H9 (cell line): ENCODE measurements at regions not wholly inside any gene's neighbourhood (a gene's known extent, or its start where the extent isn't known, plus 50 kb on each side); places are given as distances from the start of the nearest gene placed in this dataset.

Experiments used
- DNase-seq: peaks from one replicate; pipeline ENCODE4 v3.0.0-alpha.2; 2017
- H2AFZ ChIP-seq: one replicate; pipeline ENCODE4 v1.6.1; 2013; ENCODE audit warnings: mild to moderate bottlenecking, low read length, control low read depth, moderate library complexity
- H2AK5ac ChIP-seq: 2 replicates; pipeline ENCODE4 v1.6.1; 2013; ENCODE audit warnings: low read length, control low read depth, mixed read lengths; ENCODE audit not compliant: insufficient read length
- H2BK120ac ChIP-seq: one replicate; pipeline ENCODE4 v1.6.1; 2013; ENCODE audit warnings: low read depth, mild to moderate bottlenecking, low read length, control low read depth, inconsistent platforms; ENCODE audit not compliant: poor library complexity, severe bottlenecking
- H2BK12ac ChIP-seq: 2 replicates; pipeline ENCODE4 v1.6.1; 2013; ENCODE audit warnings: low read length, control low read depth, mixed read lengths, low read depth; ENCODE audit not compliant: insufficient read length
- H2BK15ac ChIP-seq: 2 replicates; pipeline ENCODE4 v1.6.1; 2013; ENCODE audit warnings: low read depth, low read length, control low read depth
- H2BK20ac ChIP-seq: one replicate; pipeline ENCODE4 v1.6.1; 2013; ENCODE audit warnings: low read depth, mild to moderate bottlenecking, low read length, control low read depth, inconsistent platforms; ENCODE audit not compliant: poor library complexity, severe bottlenecking
- H2BK5ac ChIP-seq: 2 replicates; pipeline ENCODE4 v1.6.1; 2013; ENCODE audit warnings: low read length, control low read depth, mixed read lengths; ENCODE audit not compliant: insufficient read length
- H3K14ac ChIP-seq: 2 replicates; pipeline ENCODE4 v1.6.1; 2013; ENCODE audit warnings: low read length, control low read depth; ENCODE audit not compliant: insufficient read depth
- H3K18ac ChIP-seq: 2 replicates; pipeline ENCODE4 v1.6.1; 2013; ENCODE audit warnings: low read depth, mild to moderate bottlenecking, mixed read lengths, low read length, control low read depth; ENCODE audit not compliant: insufficient read length
- H3K23ac ChIP-seq: 2 replicates; pipeline ENCODE4 v1.6.1; 2013; ENCODE audit warnings: low read length, control low read depth, mixed read lengths, low read depth; ENCODE audit not compliant: insufficient read length
- H3K23me2 ChIP-seq: 2 replicates; pipeline ENCODE4 v1.6.1; 2013; ENCODE audit warnings: low read depth, mild to moderate bottlenecking, mixed read lengths, low read length, control low read depth; ENCODE audit not compliant: insufficient read length, poor library complexity, severe bottlenecking
- H3K27ac ChIP-seq: 2 replicates; pipeline ENCODE4 v1.5.1; 2013; ENCODE audit warnings: low read length, control low read depth, mixed read lengths, low read depth; ENCODE audit not compliant: insufficient read length
- H3K27me3 ChIP-seq: 2 replicates; pipeline ENCODE4 v1.6.1; 2013; ENCODE audit warnings: low read length, control low read depth, inconsistent platforms; ENCODE audit not compliant: insufficient read depth
- H3K4ac ChIP-seq: 2 replicates; pipeline ENCODE4 v1.6.1; 2013; ENCODE audit warnings: low read depth, mild to moderate bottlenecking, control low read depth, inconsistent platforms, low read length, moderate library complexity
- H3K4me1 ChIP-seq: 2 replicates; pipeline ENCODE4 v1.6.1; 2013; ENCODE audit warnings: low read length, control low read depth, inconsistent platforms; ENCODE audit not compliant: insufficient read depth
- H3K4me2 ChIP-seq: 2 replicates; pipeline ENCODE4 v1.6.1; 2013; ENCODE audit warnings: low read length, control low read depth, mixed read lengths; ENCODE audit not compliant: insufficient read length, insufficient read depth
- H3K56ac ChIP-seq: 2 replicates; pipeline ENCODE4 v1.6.1; 2013; ENCODE audit warnings: low read depth, mild to moderate bottlenecking, mixed read lengths, low read length, control low read depth; ENCODE audit not compliant: insufficient read length
- H3K79me1 ChIP-seq: 2 replicates; pipeline ENCODE4 v1.6.1; 2013; ENCODE audit warnings: low read depth, mild to moderate bottlenecking, moderate library complexity, low read length, control low read depth, inconsistent platforms; ENCODE audit not compliant: insufficient read depth, poor library complexity, severe bottlenecking
- H3K79me2 ChIP-seq: 2 replicates; pipeline ENCODE4 v1.6.1; 2013; ENCODE audit warnings: low read length, control low read depth, inconsistent platforms; ENCODE audit not compliant: insufficient read depth
- H3K9ac ChIP-seq: 2 replicates; pipeline ENCODE4 v1.6.1; 2013; ENCODE audit warnings: low read length, control low read depth, mixed read lengths; ENCODE audit not compliant: insufficient read length; ENCODE audit errors: extremely low read depth
- H3K9me3 ChIP-seq: one replicate; pipeline ENCODE4 v1.6.1; 2013; ENCODE audit warnings: low read depth, low read length, inconsistent platforms; ENCODE audit not compliant: control insufficient read depth
- H3T11ph ChIP-seq: one replicate; pipeline ENCODE4 v1.6.1; 2013; ENCODE audit warnings: mild to moderate bottlenecking, low read length, control low read depth, inconsistent platforms
- H4K20me1 ChIP-seq: one replicate; pipeline ENCODE4 v1.6.1; 2013; ENCODE audit not compliant: control insufficient read depth, insufficient read length, insufficient read depth
- H4K5ac ChIP-seq: 2 replicates; pipeline ENCODE4 v1.6.1; 2013; ENCODE audit warnings: low read depth, mild to moderate bottlenecking, mixed read lengths, low read length, control low read depth; ENCODE audit not compliant: insufficient read length
- H4K8ac ChIP-seq: replicated peaks from 2 replicates; pipeline ENCODE4 v1.6.1; 2013; ENCODE audit warnings: low read length, control low read depth, mixed read lengths, low read depth; ENCODE audit not compliant: insufficient read length
- H4K91ac ChIP-seq: 2 replicates; pipeline ENCODE4 v1.6.1; 2013; ENCODE audit warnings: low read depth, mild to moderate bottlenecking, moderate library complexity, mixed read lengths, low read length, control low read depth; ENCODE audit not compliant: insufficient read length
- H3K27ac Mint-ChIP-seq, 3 experiments: 2 replicates in 2 of 3; 3 replicates in 1 of 3; pipeline ENCODE4 v1.8.0; 2020 to 2021; ENCODE audit warnings: mixed read lengths in 3 of 3, mild to moderate bottlenecking in 1 of 3, moderate library complexity in 1 of 3
- H3K27me3 Mint-ChIP-seq: 2 replicates; pipeline ENCODE4 v1.8.0; 2021; ENCODE audit warnings: low read depth, mild to moderate bottlenecking, moderate library complexity, mixed read lengths
- H3K36me3 Mint-ChIP-seq, 3 experiments: 2 replicates in 2 of 3; 3 replicates in 1 of 3; pipeline ENCODE4 v1.8.0; 2020 to 2021; ENCODE audit warnings: low read depth in 3 of 3, mixed read lengths in 3 of 3; ENCODE audit not compliant: insufficient read depth in 1 of 3
- H3K4me1 Mint-ChIP-seq, 2 experiments: 2 replicates each; pipeline ENCODE4 v1.8.0; 2020; ENCODE audit warnings: mixed read lengths in 2 of 2
- H3K4me3 Mint-ChIP-seq, 2 experiments: 2 replicates in 1 of 2; 3 replicates in 1 of 2; pipeline ENCODE4 v1.8.0; 2020 to 2021; ENCODE audit warnings: mild to moderate bottlenecking in 2 of 2, mixed read lengths in 2 of 2, moderate library complexity in 1 of 2
- H3K9me3 Mint-ChIP-seq, 2 experiments: 2 replicates in 1 of 2; 3 replicates in 1 of 2; pipeline ENCODE4 v1.8.0; 2020; ENCODE audit warnings: mild to moderate bottlenecking in 2 of 2, mixed read lengths in 2 of 2, moderate library complexity in 1 of 2
- WGBS: extraction: QIAGEN DNeasy Blood & Tissue Kit; methylation state at CpG from one replicate; pipeline ENCODE4 v1.1.7; 2013; ENCODE audit warnings: missing lambda C conversion rate, low lambda C conversion rate, mixed read lengths; ENCODE audit not compliant: insufficient read length; ENCODE audit errors: extremely low coverage; 5-methylcytosine and 5-hydroxymethylcytosine counted together
- TF ChIP-seq, protein P1 (sequence below): fragments of 200-600 bp; sonication (generic); conservative IDR thresholded peaks from 3 replicates; pipeline ENCODE4 v1.8.0; 2021; ENCODE audit warnings: antibody characterized with exemption, mild to moderate bottlenecking

DNA sequence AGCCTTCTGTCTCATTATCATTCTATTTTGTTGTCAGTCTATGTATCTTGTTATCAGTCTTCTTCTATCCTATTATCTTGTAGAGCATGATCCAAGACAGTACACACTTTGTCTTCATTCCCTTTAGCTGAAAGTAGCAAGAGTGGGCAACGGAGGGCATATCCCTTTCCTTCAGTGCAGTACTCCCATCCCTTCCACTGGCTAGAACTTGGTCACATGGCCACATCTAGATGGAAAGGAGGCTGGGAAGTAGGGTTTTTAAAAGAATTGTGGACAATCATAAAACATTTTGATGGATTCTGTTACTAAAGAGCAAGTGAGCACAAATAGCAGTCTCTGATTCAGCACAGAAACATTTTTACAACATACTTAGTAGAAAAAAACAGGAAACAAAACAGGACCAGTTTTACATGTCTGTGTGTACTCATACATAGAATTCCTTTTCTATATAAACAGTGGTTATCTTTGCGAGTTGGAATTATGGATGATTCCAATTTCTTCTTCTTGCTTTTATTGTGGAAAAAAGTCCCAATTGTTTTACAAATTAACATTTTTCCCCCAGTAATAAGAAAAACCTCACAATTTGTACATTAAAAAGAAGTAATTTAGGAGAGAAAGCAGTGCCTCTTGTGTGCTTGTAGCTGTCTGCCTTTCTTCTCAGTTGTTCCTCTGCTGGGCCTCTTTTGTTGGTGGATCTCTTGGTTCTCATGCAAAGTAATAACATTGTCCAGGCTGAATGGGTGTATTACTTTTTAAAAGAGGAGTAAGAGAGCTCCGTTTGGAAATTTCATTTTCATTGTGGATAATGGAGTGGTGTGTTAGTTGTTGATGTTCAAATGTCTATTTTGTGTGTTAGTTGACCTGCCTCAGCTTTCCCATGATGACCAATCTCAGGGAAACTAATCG lies 410.9 kb upstream of the TRPC7 start:
- TF ChIP-seq, protein P1, sequence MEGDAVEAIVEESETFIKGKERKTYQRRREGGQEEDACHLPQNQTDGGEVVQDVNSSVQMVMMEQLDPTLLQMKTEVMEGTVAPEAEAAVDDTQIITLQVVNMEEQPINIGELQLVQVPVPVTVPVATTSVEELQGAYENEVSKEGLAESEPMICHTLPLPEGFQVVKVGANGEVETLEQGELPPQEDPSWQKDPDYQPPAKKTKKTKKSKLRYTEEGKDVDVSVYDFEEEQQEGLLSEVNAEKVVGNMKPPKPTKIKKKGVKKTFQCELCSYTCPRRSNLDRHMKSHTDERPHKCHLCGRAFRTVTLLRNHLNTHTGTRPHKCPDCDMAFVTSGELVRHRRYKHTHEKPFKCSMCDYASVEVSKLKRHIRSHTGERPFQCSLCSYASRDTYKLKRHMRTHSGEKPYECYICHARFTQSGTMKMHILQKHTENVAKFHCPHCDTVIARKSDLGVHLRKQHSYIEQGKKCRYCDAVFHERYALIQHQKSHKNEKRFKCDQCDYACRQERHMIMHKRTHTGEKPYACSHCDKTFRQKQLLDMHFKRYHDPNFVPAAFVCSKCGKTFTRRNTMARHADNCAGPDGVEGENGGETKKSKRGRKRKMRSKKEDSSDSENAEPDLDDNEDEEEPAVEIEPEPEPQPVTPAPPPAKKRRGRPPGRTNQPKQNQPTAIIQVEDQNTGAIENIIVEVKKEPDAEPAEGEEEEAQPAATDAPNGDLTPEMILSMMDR: no peak
- peak overlapping the region in 2 of 3 experiments; percentile 46 to 87; a peak in 4 of 7 replicates for H3K27ac Mint-ChIP-seq

More for the DNA sequence above, 410.9 kb upstream of the TRPC7 start:
- Histone ChIP-seq H3K27me3 (no peaks in the 10 kb centered on the region), H3K56ac (no peak overlapping the region), H3K9ac (no peak overlapping the region), H3K14ac (no peak overlapping the region), H3K79me1 (no peaks in the 10 kb centered on the region), H3K4me1 (no peaks in the 10 kb centered on the region; the same call in 1 of the 2 replicates), H4K20me1 (no peaks in the 10 kb centered on the region), H3K4me2 (no peak overlapping the region), H3K18ac (no peak overlapping the region), H4K91ac (no peak overlapping the region), H3K23ac (no peak overlapping the region), H3T11ph (no peak overlapping the region), H2BK20ac (no peak overlapping the region), H4K5ac (no peak overlapping the region), H2BK15ac (no peak overlapping the region), H2BK120ac (no peak overlapping the region), H3K9me3 (no peaks in the 10 kb centered on the region), H3K27ac (no peak overlapping the region), H2BK5ac (no peak overlapping the region), H2AFZ (no peak overlapping the region), H2AK5ac (no peak overlapping the region), H3K23me2 (no peaks in the 10 kb centered on the region), H3K79me2 (no peaks in the 10 kb centered on the region), H3K4ac (no peak overlapping the region), H4K8ac (no peak overlapping the region), H2BK12ac (no peak overlapping the region)
- H3K36me3 Mint-ChIP-seq: peaks cover 0 to 8% (median 4%) of the 10 kb centered on the region in 3 experiments; a peak in 4 of 7 replicates
- peak overlapping the region in 1 of 2 experiments; percentile 14; a peak in 1 of 5 replicates for H3K4me3 Mint-ChIP-seq
- H3K27me3 Mint-ChIP-seq: no peaks in the 10 kb centered on the region
- DNase-seq: no peak
- WGBS: no CpG with 5 or more reads among the region's 4 CpGs
- peaks cover 7 to 9% of the 10 kb centered on the region in 2 experiments; a peak in 4 of 5 replicates for H3K9me3 Mint-ChIP-seq
- peaks cover 34 to 43% of the 10 kb centered on the region in 2 experiments for H3K4me1 Mint-ChIP-seq
